GM10266 (cell line): ENCODE measurements at regions not wholly inside any gene's neighbourhood (a gene's known extent, or its start where the extent isn't known, plus 50 kb on each side); places are given as distances from the start of the nearest gene placed in this dataset.

Experiments
- DNase-seq: peaks from one replicate; pipeline ENCODE4 v3.0.0; 2012; ENCODE audit errors: extremely low spot score
- CTCF ChIP-seq: IDR thresholded peaks from 2 replicates; pipeline ENCODE4 v1.5.1; 2012; ENCODE audit warnings: mild to moderate bottlenecking, low read depth; ENCODE audit not compliant: control insufficient read depth, insufficient read depth; ENCODE audit errors: missing control alignments

- no peak for TF ChIP-seq CTCF
- DNase-seq = no peak
These were observed 551.8 kb upstream of the ZNF608 start for GRCh38 chr5:125298258-125298657.

- DNase-seq = no peak
- TF ChIP-seq CTCF = no peak
These were observed 552.4 kb upstream of the ZNF608 start for GRCh38 chr5:125298746-125299379.

GRCh38 chr5:125301711-125302110 lies 555.3 kb upstream of the ZNF608 start:
- no peak for TF ChIP-seq CTCF
- DNase-seq = no peak

GRCh38 chr5:125302577-125302976 lies 556.1 kb upstream of the ZNF608 start:
- DNase-seq = no peak
- no peak for TF ChIP-seq CTCF

- no peak for DNase-seq
- no peak for TF ChIP-seq CTCF
These were observed 560.3 kb upstream of the ZNF608 start for GRCh38 chr5:125306741-125307140.

DNA sequence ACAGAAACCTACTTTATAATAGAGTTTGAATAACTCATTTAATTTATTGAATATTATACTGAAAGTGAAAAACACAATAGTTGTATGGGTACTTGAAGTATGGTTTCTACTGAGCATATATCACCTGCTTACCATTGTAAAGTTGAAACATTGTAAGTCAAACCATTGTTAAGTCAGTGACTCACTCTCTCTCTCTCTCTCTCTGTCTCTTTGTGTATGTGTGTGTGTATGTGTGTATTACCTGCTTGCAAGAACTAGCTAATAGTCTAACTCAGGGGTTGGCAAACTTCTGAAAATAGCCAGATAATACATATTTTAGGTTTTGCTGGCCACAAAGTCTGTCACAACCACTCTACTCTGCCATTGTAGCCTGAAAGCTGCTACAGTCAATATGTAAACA lies 564.3 kb upstream of the ZNF608 start:
- no peak for DNase-seq
- no peak for TF ChIP-seq CTCF

GRCh38 chr5:125311743-125312142 lies 565.3 kb upstream of the ZNF608 start:
- DNase-seq = no peak
- TF ChIP-seq CTCF = no peak
